ENCODE measurements at regions not wholly inside any gene's neighbourhood (a gene's known extent, or its start where the extent isn't known, plus 50 kb on each side); places are given as distances from the start of the nearest gene placed in this dataset.

DNA sequence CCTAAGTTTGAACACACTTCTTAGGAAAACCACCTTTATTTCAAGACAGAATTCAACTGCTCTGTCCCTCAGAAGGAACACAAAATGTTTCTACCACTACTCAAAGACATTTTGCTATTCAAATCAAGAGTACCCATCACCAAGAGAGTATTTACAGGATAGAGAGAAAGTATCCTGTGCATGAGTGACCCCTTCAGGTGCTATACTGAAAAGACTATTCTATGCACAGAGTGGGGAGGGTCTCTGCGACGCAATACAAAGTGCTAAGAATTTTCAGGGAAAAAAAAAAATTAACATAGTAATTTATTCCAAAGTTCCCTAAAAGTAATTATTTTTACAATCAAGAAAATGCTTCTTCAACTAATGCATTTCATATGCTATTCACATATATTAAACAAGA is 346.4 kb upstream of the FAM241A start:
- Histone ChIP-seq H3K27ac (ENCODE audit: low read length in 2 of 2) (no peak overlapping the region), H3K4me1 (ENCODE audit: control insufficient read depth in 2 of 2, insufficient read depth in 2 of 2, low read length in 2 of 2) (no peaks in the 10 kb centered on the region), H3K9me3 (ENCODE audit: control extremely low read depth in 1 of 3, control insufficient read depth in 2 of 3, insufficient read depth in 1 of 3, low read length in 2 of 3) (no peaks in the 10 kb centered on the region), H3K27me3 (replicated peaks in 1 of 4; ENCODE audit: control extremely low read depth in 1 of 4, control insufficient read depth in 3 of 4, insufficient read depth in 4 of 4, low read length in 3 of 4) (no peaks in the 10 kb centered on the region), H3K4me3 (ENCODE audit: control extremely low read depth in 1 of 5, extremely low read depth in 1 of 5, insufficient read depth in 1 of 5, low read depth in 2 of 5, low read length in 4 of 5) (no peak overlapping the region), H3K4me2 (replicated peaks; ENCODE audit: low read depth, low read length, poor library complexity, severe bottlenecking) (no peak overlapping the region), H3K9ac (ENCODE audit: low read length) (no peak overlapping the region), H4K20me1 (ENCODE audit: control insufficient read depth, insufficient read depth, low read length, poor library complexity, severe bottlenecking) (no peaks in the 10 kb centered on the region), H2AFZ (ENCODE audit: insufficient read depth, low read depth, low read length, poor library complexity, severe bottlenecking) (no peak overlapping the region), H3K79me2 (ENCODE audit: control insufficient read depth, insufficient read depth, low read length) (no peaks in the 10 kb centered on the region), H3K36me3 (replicated peaks in 1 of 2; ENCODE audit: control extremely low read depth in 1 of 2, control insufficient read depth in 1 of 2, extremely low read depth in 1 of 2, insufficient read depth in 2 of 2, low read length in 1 of 2) (no peaks in the 10 kb centered on the region)
- Mint-ChIP-seq H3K27me3 (no peaks in the 10 kb centered on the region), H3K9me3 (ENCODE audit: insufficient read depth) (no peaks in the 10 kb centered on the region), H3K4me3 (no peak overlapping the region), H3K4me1 (no peaks in the 10 kb centered on the region), H3K27ac (no peak overlapping the region)
- no peak for TF ChIP-seq EZH2 (IDR thresholded peaks at IDR 0.05; ENCODE audit: borderline replicate concordance, insufficient read depth, low read depth, low read length, poor library complexity, severe bottlenecking)
- TF ChIP-seq, protein P1, sequence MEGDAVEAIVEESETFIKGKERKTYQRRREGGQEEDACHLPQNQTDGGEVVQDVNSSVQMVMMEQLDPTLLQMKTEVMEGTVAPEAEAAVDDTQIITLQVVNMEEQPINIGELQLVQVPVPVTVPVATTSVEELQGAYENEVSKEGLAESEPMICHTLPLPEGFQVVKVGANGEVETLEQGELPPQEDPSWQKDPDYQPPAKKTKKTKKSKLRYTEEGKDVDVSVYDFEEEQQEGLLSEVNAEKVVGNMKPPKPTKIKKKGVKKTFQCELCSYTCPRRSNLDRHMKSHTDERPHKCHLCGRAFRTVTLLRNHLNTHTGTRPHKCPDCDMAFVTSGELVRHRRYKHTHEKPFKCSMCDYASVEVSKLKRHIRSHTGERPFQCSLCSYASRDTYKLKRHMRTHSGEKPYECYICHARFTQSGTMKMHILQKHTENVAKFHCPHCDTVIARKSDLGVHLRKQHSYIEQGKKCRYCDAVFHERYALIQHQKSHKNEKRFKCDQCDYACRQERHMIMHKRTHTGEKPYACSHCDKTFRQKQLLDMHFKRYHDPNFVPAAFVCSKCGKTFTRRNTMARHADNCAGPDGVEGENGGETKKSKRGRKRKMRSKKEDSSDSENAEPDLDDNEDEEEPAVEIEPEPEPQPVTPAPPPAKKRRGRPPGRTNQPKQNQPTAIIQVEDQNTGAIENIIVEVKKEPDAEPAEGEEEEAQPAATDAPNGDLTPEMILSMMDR (IDR thresholded peaks at IDR 0.05): no peak
- CTCF ChIA-PET: no interaction called here
- DNase-seq (no peak), ATAC-seq (ENCODE audit: low read depth) (no peak)
- POLR2A ChIA-PET: no interaction called here
- no CpG with 5 or more reads among the region's 2 CpGs for WGBS (ENCODE audit: insufficient coverage)
- intact Hi-C loops (cut with micrococcal nuclease): no loop called here

DNA sequence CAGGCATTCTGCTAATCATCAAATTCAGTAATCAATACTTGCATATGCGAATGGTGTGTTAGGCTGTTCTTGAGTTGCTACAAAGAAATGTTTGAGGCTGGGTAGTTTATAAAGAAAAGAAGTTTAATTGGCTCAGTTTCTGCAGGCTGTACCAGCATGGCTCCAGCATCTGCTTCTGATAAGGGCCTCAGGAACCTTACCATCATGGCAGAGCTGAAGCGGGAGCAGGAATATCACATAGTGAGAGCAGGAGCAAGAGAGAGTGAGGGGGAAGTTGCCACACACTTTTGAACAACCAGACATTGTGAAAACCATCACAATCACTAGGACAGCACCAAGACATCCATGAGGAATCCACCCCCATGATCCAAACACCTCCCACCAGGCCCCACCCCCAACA is 344.7 kb upstream of the FAM241A start:
- H4K20me1 ChIP-seq (ENCODE audit: control insufficient read depth, insufficient read depth, low read length, poor library complexity, severe bottlenecking): no peaks in the 10 kb centered on the region
- H3K79me2 ChIP-seq (ENCODE audit: control insufficient read depth, insufficient read depth, low read length): no peaks in the 10 kb centered on the region
- POLR2A ChIA-PET: no interaction called here
- no peaks in the 10 kb centered on the region for H3K4me1 ChIP-seq (ENCODE audit: control insufficient read depth in 2 of 2, insufficient read depth in 2 of 2, low read length in 2 of 2)
- H3K36me3 ChIP-seq (replicated peaks in 1 of 2; ENCODE audit: control extremely low read depth in 1 of 2, control insufficient read depth in 1 of 2, extremely low read depth in 1 of 2, insufficient read depth in 2 of 2, low read length in 1 of 2): no peaks in the 10 kb centered on the region
- no peak overlapping the region for H3K9ac ChIP-seq (ENCODE audit: low read length)
- Mint-ChIP-seq H3K4me1 (no peaks in the 10 kb centered on the region), H3K27ac (no peak overlapping the region), H3K4me3 (no peak overlapping the region), H3K27me3 (no peaks in the 10 kb centered on the region), H3K9me3 (ENCODE audit: insufficient read depth) (no peaks in the 10 kb centered on the region)
- WGBS (ENCODE audit: insufficient coverage): 100% methylated on average over 1 of the region's 2 CpGs
- H3K4me3 ChIP-seq (ENCODE audit: control extremely low read depth in 1 of 5, extremely low read depth in 1 of 5, insufficient read depth in 1 of 5, low read depth in 2 of 5, low read length in 4 of 5): no peak overlapping the region
- no peak overlapping the region for H3K27ac ChIP-seq (ENCODE audit: low read length in 2 of 2)
- CTCF ChIA-PET: no interaction called here
- no peaks in the 10 kb centered on the region for H3K9me3 ChIP-seq (ENCODE audit: control extremely low read depth in 1 of 3, control insufficient read depth in 2 of 3, insufficient read depth in 1 of 3, low read length in 2 of 3)
- no peaks in the 10 kb centered on the region for H3K27me3 ChIP-seq (replicated peaks in 1 of 4; ENCODE audit: control extremely low read depth in 1 of 4, control insufficient read depth in 3 of 4, insufficient read depth in 4 of 4, low read length in 3 of 4)
- no peak for ATAC-seq (ENCODE audit: low read depth)
- H2AFZ ChIP-seq (ENCODE audit: insufficient read depth, low read depth, low read length, poor library complexity, severe bottlenecking): no peak overlapping the region
- intact Hi-C loops (cut with micrococcal nuclease): no loop called here
- H3K4me2 ChIP-seq (replicated peaks; ENCODE audit: low read depth, low read length, poor library complexity, severe bottlenecking): no peak overlapping the region
- TF ChIP-seq EZH2 (IDR thresholded peaks at IDR 0.05; ENCODE audit: borderline replicate concordance, insufficient read depth, low read depth, low read length, poor library complexity, severe bottlenecking): no peak
- TF ChIP-seq, protein P1 (IDR thresholded peaks at IDR 0.05): no peak
- DNase-seq: no peak

All from B cell (primary cell).